OCI-LY1 (cell line): ENCODE measurements at regions not wholly inside any gene's neighbourhood (a gene's known extent, or its start where the extent isn't known, plus 50 kb on each side); places are given as distances from the start of the nearest gene placed in this dataset.

Source experiments
- EZH2 ChIP-seq: fragments of 200-600 bp; sonication (generic), shearing (Covaris generic); IDR thresholded peaks from 2 replicates; pipeline ENCODE4 v1.8.0; 2017; ENCODE audit warnings: borderline replicate concordance, mixed run types, mild to moderate bottlenecking, antibody characterized with exemption, low read length, moderate library complexity, mixed read lengths
- TF ChIP-seq, protein P1 (sequence below): fragments of 200-600 bp; sonication (generic), shearing (Covaris generic); IDR thresholded peaks from 2 replicates; pipeline ENCODE4 v1.5.1; 2017; ENCODE audit warnings: mild to moderate bottlenecking, antibody characterized with exemption, low read length, moderate library complexity, mixed read lengths

DNA sequence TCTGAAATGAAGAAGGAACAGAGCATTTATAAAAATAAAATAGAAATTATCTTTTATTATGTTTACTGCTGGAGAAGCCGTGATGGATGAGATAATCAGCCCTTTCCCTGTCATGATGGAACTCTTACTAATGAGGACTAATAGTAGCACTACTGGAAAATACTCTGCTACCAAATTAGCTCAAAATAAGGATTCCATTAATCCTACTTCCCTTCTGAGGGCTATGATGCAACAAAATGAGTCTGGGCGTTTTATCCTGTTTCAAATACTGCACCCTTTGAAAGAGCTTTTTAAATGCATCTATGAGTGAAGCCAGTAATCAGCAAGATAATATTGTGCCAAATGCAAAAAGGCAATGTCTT, 59.3 kb upstream of the CARMIL1 start:
- no peak for TF ChIP-seq EZH2
- TF ChIP-seq, protein P1, sequence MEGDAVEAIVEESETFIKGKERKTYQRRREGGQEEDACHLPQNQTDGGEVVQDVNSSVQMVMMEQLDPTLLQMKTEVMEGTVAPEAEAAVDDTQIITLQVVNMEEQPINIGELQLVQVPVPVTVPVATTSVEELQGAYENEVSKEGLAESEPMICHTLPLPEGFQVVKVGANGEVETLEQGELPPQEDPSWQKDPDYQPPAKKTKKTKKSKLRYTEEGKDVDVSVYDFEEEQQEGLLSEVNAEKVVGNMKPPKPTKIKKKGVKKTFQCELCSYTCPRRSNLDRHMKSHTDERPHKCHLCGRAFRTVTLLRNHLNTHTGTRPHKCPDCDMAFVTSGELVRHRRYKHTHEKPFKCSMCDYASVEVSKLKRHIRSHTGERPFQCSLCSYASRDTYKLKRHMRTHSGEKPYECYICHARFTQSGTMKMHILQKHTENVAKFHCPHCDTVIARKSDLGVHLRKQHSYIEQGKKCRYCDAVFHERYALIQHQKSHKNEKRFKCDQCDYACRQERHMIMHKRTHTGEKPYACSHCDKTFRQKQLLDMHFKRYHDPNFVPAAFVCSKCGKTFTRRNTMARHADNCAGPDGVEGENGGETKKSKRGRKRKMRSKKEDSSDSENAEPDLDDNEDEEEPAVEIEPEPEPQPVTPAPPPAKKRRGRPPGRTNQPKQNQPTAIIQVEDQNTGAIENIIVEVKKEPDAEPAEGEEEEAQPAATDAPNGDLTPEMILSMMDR, result no peak
